ENCODE measurements at regions not wholly inside any gene's neighbourhood (a gene's known extent, or its start where the extent isn't known, plus 50 kb on each side); places are given as distances from the start of the nearest gene placed in this dataset.

- H3K79me2 ChIP-seq (ENCODE audit: insufficient read depth, low read length), result no peaks in the 10 kb centered on the region
- no peak overlapping the region for H3K9ac ChIP-seq (ENCODE audit: low read length)
- no peaks in the 10 kb centered on the region for H3K9me2 ChIP-seq (ENCODE audit: low read depth, low read length)
- no peak overlapping the region for H3K4me2 ChIP-seq (ENCODE audit: low read length)
- no peaks in the 10 kb centered on the region for H4K20me1 ChIP-seq (ENCODE audit: insufficient read depth, low read length)
- no peak overlapping the region for H3K4me3 ChIP-seq (ENCODE audit: low read depth, low read length, poor library complexity, severe bottlenecking)
- H3K36me3 ChIP-seq (ENCODE audit: insufficient read depth, low read length), result no peaks in the 10 kb centered on the region
- TF ChIP-seq EZH2 (IDR thresholded peaks at IDR 0.05; ENCODE audit: borderline replicate concordance, low read length), result no peak
- no peak for TF ChIP-seq CTCF (IDR thresholded peaks at IDR 0.05; ENCODE audit: low read length)
- no peaks in the 10 kb centered on the region for H3K27me3 ChIP-seq (ENCODE audit: insufficient read depth, low read length)
- H3K27ac ChIP-seq (ENCODE audit: low read depth, low read length, poor library complexity, severe bottlenecking), result no peak overlapping the region
- H3F3A ChIP-seq (ENCODE audit: insufficient read depth, low read length), result no peaks in the 10 kb centered on the region
- no peaks in the 10 kb centered on the region for H3K9me3 ChIP-seq (ENCODE audit: low read length)
- H2AFZ ChIP-seq (ENCODE audit: low read length), result no peak overlapping the region
- H3K4me1 ChIP-seq (ENCODE audit: insufficient read depth, low read length, severe bottlenecking), result no peaks in the 10 kb centered on the region
These were observed 177.8 kb downstream of the NECTIN3 start for GRCh38 chr3:111249421-111249820.

GRCh38 chr3:111252779-111253178 lies 181.2 kb downstream of the NECTIN3 start:
- no peak overlapping the region for H3K4me2 ChIP-seq (ENCODE audit: low read length)
- H3K9ac ChIP-seq (ENCODE audit: low read length), result no peak overlapping the region
- no peaks in the 10 kb centered on the region for H4K20me1 ChIP-seq (ENCODE audit: insufficient read depth, low read length)
- no peaks in the 10 kb centered on the region for H3K36me3 ChIP-seq (ENCODE audit: insufficient read depth, low read length)
- no peaks in the 10 kb centered on the region for H3K4me1 ChIP-seq (ENCODE audit: insufficient read depth, low read length, severe bottlenecking)
- H2AFZ ChIP-seq (ENCODE audit: low read length), result no peak overlapping the region
- H3K4me3 ChIP-seq (ENCODE audit: low read depth, low read length, poor library complexity, severe bottlenecking), result no peak overlapping the region
- no peaks in the 10 kb centered on the region for H3K9me2 ChIP-seq (ENCODE audit: low read depth, low read length)
- H3K27me3 ChIP-seq (ENCODE audit: insufficient read depth, low read length), result no peaks in the 10 kb centered on the region
- no peak overlapping the region for H3K27ac ChIP-seq (ENCODE audit: low read depth, low read length, poor library complexity, severe bottlenecking)
- H3K9me3 ChIP-seq (ENCODE audit: low read length), result no peaks in the 10 kb centered on the region
- H3K79me2 ChIP-seq (ENCODE audit: insufficient read depth, low read length), result no peaks in the 10 kb centered on the region
- TF ChIP-seq CTCF (IDR thresholded peaks at IDR 0.05; ENCODE audit: low read length) (no peak), EZH2 (IDR thresholded peaks at IDR 0.05; ENCODE audit: borderline replicate concordance, low read length) (no peak)
- no peaks in the 10 kb centered on the region for H3F3A ChIP-seq (ENCODE audit: insufficient read depth, low read length)

DNA sequence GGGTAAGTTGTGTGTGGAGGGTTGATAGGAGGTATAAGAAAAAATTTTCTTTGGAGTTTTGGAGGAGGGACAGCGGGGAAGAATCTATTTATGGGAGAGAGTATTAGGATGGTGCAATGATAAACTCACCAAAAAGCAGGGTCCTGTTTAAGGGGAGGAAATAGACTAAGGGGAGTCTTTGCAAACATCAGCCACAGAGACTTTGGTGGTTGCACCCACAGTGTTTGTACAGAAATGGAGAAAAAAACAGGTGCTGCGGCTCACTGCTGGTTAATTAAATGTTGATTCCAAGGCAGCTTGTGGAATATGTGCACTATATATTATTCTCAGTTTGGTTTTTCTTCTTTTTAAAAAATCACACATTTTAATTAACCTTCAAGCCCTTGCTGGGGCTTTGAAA lies 182.1 kb downstream of the NECTIN3 start:
- no peak overlapping the region for H3K4me3 ChIP-seq (ENCODE audit: low read depth, low read length, poor library complexity, severe bottlenecking)
- no peak overlapping the region for H3K9ac ChIP-seq (ENCODE audit: low read length)
- no peak overlapping the region for H3K27ac ChIP-seq (ENCODE audit: low read depth, low read length, poor library complexity, severe bottlenecking)
- H3K79me2 ChIP-seq (ENCODE audit: insufficient read depth, low read length), result no peaks in the 10 kb centered on the region
- no peaks in the 10 kb centered on the region for H3K9me3 ChIP-seq (ENCODE audit: low read length)
- no peak for TF ChIP-seq EZH2 (IDR thresholded peaks at IDR 0.05; ENCODE audit: borderline replicate concordance, low read length)
- TF ChIP-seq CTCF (IDR thresholded peaks at IDR 0.05; ENCODE audit: low read length), result no peak
- no peak overlapping the region for H3K4me2 ChIP-seq (ENCODE audit: low read length)
- H4K20me1 ChIP-seq (ENCODE audit: insufficient read depth, low read length), result no peaks in the 10 kb centered on the region
- H3K36me3 ChIP-seq (ENCODE audit: insufficient read depth, low read length), result no peaks in the 10 kb centered on the region
- no peaks in the 10 kb centered on the region for H3K4me1 ChIP-seq (ENCODE audit: insufficient read depth, low read length, severe bottlenecking)
- no peaks in the 10 kb centered on the region for H3F3A ChIP-seq (ENCODE audit: insufficient read depth, low read length)
- H3K9me2 ChIP-seq (ENCODE audit: low read depth, low read length), result no peaks in the 10 kb centered on the region
- no peaks in the 10 kb centered on the region for H3K27me3 ChIP-seq (ENCODE audit: insufficient read depth, low read length)
- no peak overlapping the region for H2AFZ ChIP-seq (ENCODE audit: low read length)
